ENCODE measurements at regions not wholly inside any gene's neighbourhood (a gene's known extent, or its start where the extent isn't known, plus 50 kb on each side); places are given as distances from the start of the nearest gene placed in this dataset.

DNA sequence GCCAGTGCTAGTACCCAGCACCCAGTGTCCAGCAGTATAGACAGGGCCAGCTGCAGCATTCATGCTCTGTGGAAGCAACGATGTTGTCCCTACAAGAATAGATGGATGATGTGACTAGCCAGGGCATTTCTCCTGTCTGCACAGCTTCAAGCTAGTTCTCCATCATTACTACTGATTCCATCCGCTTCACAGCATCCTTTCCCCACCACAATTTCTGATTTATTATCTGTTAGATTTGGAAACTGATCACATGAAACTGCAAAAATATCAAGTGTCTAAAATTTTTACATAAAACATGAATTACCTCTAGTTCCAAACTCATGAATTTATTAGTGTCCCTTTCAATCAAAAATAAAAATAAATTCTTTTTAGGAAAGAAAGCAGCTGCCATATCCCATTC lies 138.9 kb upstream of the POU2AF2 start:
- 33% methylated on average over 2 of the region's 2 CpGs for WGBS (ENCODE audit: insufficient coverage, insufficient replicate concordance, low lambda C conversion rate, missing lambda C conversion rate)
- H3K4me1 ChIP-seq (ENCODE audit: control insufficient read depth, insufficient read depth, low read length) = peaks cover 4% of the 10 kb centered on the region; the same call in 1 of the 2 replicates
- FAIRE-seq (no peak), DNase-seq (ENCODE audit: low read depth, low spot score) (no peak), ATAC-seq (no peak)
- no peaks in the 10 kb centered on the region for H4K20me1 ChIP-seq (ENCODE audit: control insufficient read depth, insufficient read depth)
- no peak overlapping the region for H3K4me3 ChIP-seq
- no peak overlapping the region for H3K4me2 ChIP-seq (ENCODE audit: control insufficient read depth, insufficient read depth)
- H3K27ac ChIP-seq (ENCODE audit: control insufficient read depth, insufficient read depth) = no peak overlapping the region
- no peaks in the 10 kb centered on the region for H3K27me3 ChIP-seq (replicated peaks in 1 of 2; ENCODE audit: control insufficient read depth in 2 of 2, insufficient read depth in 2 of 2, low read length in 1 of 2)
- H3K79me2 ChIP-seq (ENCODE audit: control insufficient read depth, insufficient read depth, low read length) = no peaks in the 10 kb centered on the region
- H3K9ac ChIP-seq (ENCODE audit: control insufficient read depth, insufficient read depth, low read length) = no peak overlapping the region
- BruUV-seq (replicated peaks) = no TSS peak
- RAD21 ChIA-PET (ENCODE audit: unreplicated experiment) = interaction anchor here (0.5 kb wide), 1 partner anchor 765 kb away, joined by 3 read pairs; no protein-coding TSS in a partner anchor
- intact Hi-C loops (cut with micrococcal nuclease; ENCODE audit: unreplicated experiment) = no loop called here
- POLR2A ChIA-PET = no interaction called here
- H3K9me3 ChIP-seq (replicated peaks; ENCODE audit: control insufficient read depth, insufficient read depth, low read length) = no peaks in the 10 kb centered on the region
- SMC1A ChIA-PET (ENCODE audit: uncharacterized antibody, unreplicated experiment) = interaction anchor here (0.8 to 1.4 kb wide), 2 partner anchors 8 to 52 kb away, joined by 3 read pairs; no protein-coding TSS in a partner anchor
- TF ChIP-seq PML (IDR thresholded peaks at IDR 0.05; ENCODE audit: low read length) (no peak), FOS (IDR thresholded peaks at IDR 0.05; ENCODE audit: borderline replicate concordance, extremely low read depth, insufficient read length) (no peak), ZNF207 (IDR thresholded peaks at IDR 0.05; ENCODE audit: borderline replicate concordance) (no peak), SMC3 (IDR thresholded peaks at IDR 0.05; ENCODE audit: borderline replicate concordance, low read length) (no peak), HDGF (IDR thresholded peaks at IDR 0.05) (no peak), NR2C2 (IDR thresholded peaks at IDR 0.05; ENCODE audit: borderline replicate concordance, control insufficient read depth, insufficient read length, low read depth) (no peak), KDM1A (IDR thresholded peaks at IDR 0.05; ENCODE audit: borderline replicate concordance) (no peak)
- no peaks in the 10 kb centered on the region for H3K36me3 ChIP-seq (ENCODE audit: control insufficient read depth in 2 of 2, insufficient read depth in 2 of 2, low read length in 1 of 2)
- CTCF ChIA-PET = interaction anchor here (1.6 kb wide), 1 partner anchor 124 kb away, joined by 4 read pairs; no protein-coding TSS in a partner anchor
- in situ Hi-C loops (cut with MboI) = no loop called here
- no peak overlapping the region for H2AFZ ChIP-seq (ENCODE audit: control insufficient read depth, low read depth, low read length)

DNA sequence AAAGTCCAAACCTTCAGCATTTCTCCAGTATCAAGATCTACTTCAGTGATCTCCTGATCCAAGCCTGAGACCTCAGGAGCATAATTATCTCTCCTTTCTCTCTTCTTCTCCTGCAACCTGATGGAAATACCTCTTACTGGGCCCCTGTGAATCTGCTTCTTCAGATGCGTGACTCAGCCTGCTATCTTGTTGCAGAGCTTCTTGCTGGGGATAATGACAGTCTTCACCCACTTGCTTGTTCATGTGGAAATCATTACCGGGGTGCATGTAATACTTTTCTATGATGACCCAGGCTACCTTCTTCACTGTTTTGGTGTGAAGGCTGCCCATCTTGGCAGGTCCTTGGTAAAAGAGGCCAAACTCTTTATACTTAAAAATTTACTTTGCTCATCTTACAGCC lies 140.0 kb upstream of the POU2AF2 start:
- no peak for DNase-seq (ENCODE audit: low read depth, low spot score)
- Histone ChIP-seq H3K4me1 (ENCODE audit: control insufficient read depth, insufficient read depth, low read length) (peaks cover 4% of the 10 kb centered on the region; the same call in 1 of the 2 replicates), H3K9me3 (replicated peaks; ENCODE audit: control insufficient read depth, insufficient read depth, low read length) (no peaks in the 10 kb centered on the region), H3K27me3 (replicated peaks in 1 of 2; ENCODE audit: control insufficient read depth in 2 of 2, insufficient read depth in 2 of 2, low read length in 1 of 2) (no peaks in the 10 kb centered on the region), H3K79me2 (ENCODE audit: control insufficient read depth, insufficient read depth, low read length) (no peaks in the 10 kb centered on the region), H2AFZ (ENCODE audit: control insufficient read depth, low read depth, low read length) (no peak overlapping the region), H3K36me3 (ENCODE audit: control insufficient read depth in 2 of 2, insufficient read depth in 2 of 2, low read length in 1 of 2) (no peaks in the 10 kb centered on the region), H3K9ac (ENCODE audit: control insufficient read depth, insufficient read depth, low read length) (no peak overlapping the region), H3K4me2 (ENCODE audit: control insufficient read depth, insufficient read depth) (no peak overlapping the region), H3K4me3 (no peak overlapping the region), H3K27ac (ENCODE audit: control insufficient read depth, insufficient read depth) (no peak overlapping the region), H4K20me1 (ENCODE audit: control insufficient read depth, insufficient read depth) (no peaks in the 10 kb centered on the region)
- in situ Hi-C loops (cut with MboI) = no loop called here
- RAD21 ChIA-PET (ENCODE audit: unreplicated experiment) = no interaction called here
- no peak for FAIRE-seq
- SMC1A ChIA-PET (ENCODE audit: uncharacterized antibody, unreplicated experiment) = interaction anchor here (0.7 kb wide), 1 partner anchor 635 kb away, joined by 3 read pairs; no protein-coding TSS in a partner anchor
- no peak for TF ChIP-seq RAD21 (IDR thresholded peaks at IDR 0.05; ENCODE audit: insufficient read depth, low read depth, low read length)
- no peak for TF ChIP-seq IRF4 (IDR thresholded peaks at IDR 0.05; ENCODE audit: low read depth, low read length)
- no peak for TF ChIP-seq TAF1 (IDR thresholded peaks at IDR 0.05; ENCODE audit: borderline replicate concordance, low read depth, low read length)
- no TSS peak for BruUV-seq (replicated peaks)
- WGBS (ENCODE audit: insufficient coverage, insufficient replicate concordance, low lambda C conversion rate, missing lambda C conversion rate) = 41% methylated on average over 2 of the region's 2 CpGs
- POLR2A ChIA-PET = no interaction called here
- intact Hi-C loops (cut with micrococcal nuclease; ENCODE audit: unreplicated experiment) = no loop called here
- CTCF ChIA-PET = interaction anchor here (1.6 kb wide), 1 partner anchor 125 kb away, joined by 4 read pairs; no protein-coding TSS in a partner anchor
- no peak for ATAC-seq

Data from GM12878 (cell line).